ENCODE measurements at regions not wholly inside any gene's neighbourhood (a gene's known extent, or its start where the extent isn't known, plus 50 kb on each side); places are given as distances from the start of the nearest gene placed in this dataset.
"Not testable (repeated sequence)": the region's sequence is repeated elsewhere in the genome, so short reads cannot be mapped to it uniquely, and the experiment has no call there.

DNA sequence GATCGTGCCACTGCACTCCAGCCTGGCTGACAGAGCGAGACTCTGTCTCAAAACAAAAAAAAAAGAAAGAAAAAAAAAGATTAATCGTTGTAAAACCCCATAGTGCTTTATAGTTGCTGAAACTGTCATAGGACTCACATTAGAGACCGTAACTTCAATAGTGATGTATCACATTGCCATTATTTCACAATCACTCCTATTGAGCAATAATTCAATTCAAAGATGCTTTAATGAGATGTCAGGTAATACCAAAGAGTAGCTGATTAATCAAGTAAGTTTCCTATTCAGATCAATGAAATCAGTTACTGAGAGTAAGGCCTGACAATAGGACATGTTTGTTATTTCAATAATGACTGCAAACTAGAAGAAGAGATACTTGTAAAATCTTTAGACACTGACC, 628.7 kb downstream of the KCNJ18 start:
- H3K9me3 ChIP-seq (ENCODE audit: low read length); FAIRE-seq; H3K27me3 ChIP-seq (ENCODE audit: control insufficient read depth in 1 of 2, insufficient read depth in 2 of 2, low read length in 2 of 2); H4K20me1 ChIP-seq (ENCODE audit: insufficient read depth, low read length); POLR2A ChIA-PET; H3K4me2 ChIP-seq (ENCODE audit: low read depth, low read length); H3K36me3 ChIP-seq (replicated peaks in 1 of 2; ENCODE audit: control insufficient read depth in 1 of 2, insufficient read depth in 2 of 2, low read length in 2 of 2); H3K9ac ChIP-seq (ENCODE audit: insufficient read depth, low read depth, low read length); H3K4me3 ChIP-seq (replicated peaks in 1 of 3; ENCODE audit: insufficient read depth in 1 of 3, low read depth in 2 of 3, low read length in 3 of 3); H2AFZ ChIP-seq (ENCODE audit: low read length); CTCF ChIA-PET (ENCODE audit: low intra/inter-chr PET ratio, low total read pairs); intact Hi-C loops (cut with micrococcal nuclease; ENCODE audit: unreplicated experiment); ATAC-seq; H3K27ac ChIP-seq (ENCODE audit: extremely low read length, insufficient read depth, low read length); BruUV-seq (replicated peaks); H3K4me1 ChIP-seq (ENCODE audit: insufficient read depth, low read length); DNase-seq (ENCODE audit: low spot score); H3K79me2 ChIP-seq (ENCODE audit: insufficient read depth, low read length); in situ Hi-C loops (cut with HindIII; ENCODE audit: extremely low pct_ligation_motif_present, low pct_unique_long_range_greater_than_20kb): not testable (repeated sequence)
- 26% methylated on average over 4 of the region's 4 CpGs for WGBS (ENCODE audit: low lambda C conversion rate)
- peak; percentile 78 for TF ChIP-seq CEBPB (IDR thresholded peaks at IDR 0.05; ENCODE audit: borderline replicate concordance, low read depth, low read length)

- H3K27me3 ChIP-seq (ENCODE audit: control insufficient read depth in 1 of 2, insufficient read depth in 2 of 2, low read length in 2 of 2); intact Hi-C loops (cut with micrococcal nuclease; ENCODE audit: unreplicated experiment); ATAC-seq; H3K79me2 ChIP-seq (ENCODE audit: insufficient read depth, low read length); FAIRE-seq; H4K20me1 ChIP-seq (ENCODE audit: insufficient read depth, low read length); DNase-seq (ENCODE audit: low spot score); H3K4me2 ChIP-seq (ENCODE audit: low read depth, low read length); H3K4me3 ChIP-seq (replicated peaks in 1 of 3; ENCODE audit: insufficient read depth in 1 of 3, low read depth in 2 of 3, low read length in 3 of 3); H2AFZ ChIP-seq (ENCODE audit: low read length); POLR2A ChIA-PET; H3K9me3 ChIP-seq (ENCODE audit: low read length); H3K9ac ChIP-seq (ENCODE audit: insufficient read depth, low read depth, low read length); CTCF ChIA-PET (ENCODE audit: low intra/inter-chr PET ratio, low total read pairs); H3K4me1 ChIP-seq (ENCODE audit: insufficient read depth, low read length); H3K36me3 ChIP-seq (replicated peaks in 1 of 2; ENCODE audit: control insufficient read depth in 1 of 2, insufficient read depth in 2 of 2, low read length in 2 of 2); H3K27ac ChIP-seq (ENCODE audit: extremely low read length, insufficient read depth, low read length); in situ Hi-C loops (cut with HindIII; ENCODE audit: extremely low pct_ligation_motif_present, low pct_unique_long_range_greater_than_20kb); BruUV-seq (replicated peaks): not testable (repeated sequence)
- TF ChIP-seq NFYC (CRISPR knock-in tag; IDR thresholded peaks at IDR 0.05) = peak; percentile 25; the same call in 1 of the 2 replicates
- WGBS (ENCODE audit: low lambda C conversion rate) = 31% methylated on average over 5 of the region's 11 CpGs
Observed at GRCh38 chr17:22322893-22323550, 630.7 kb downstream of the KCNJ18 start.
